A549 (cell line): ENCODE measurements at regions not wholly inside any gene's neighbourhood (a gene's known extent, or its start where the extent isn't known, plus 50 kb on each side); places are given as distances from the start of the nearest gene placed in this dataset.
A peak's percentile ranks its signal among the peaks of the same experiment; 100 is the strongest.

ENCODE experiments used
- ATAC-seq, 2 experiments: fragments of 200-7000 bp in 1 of 2; fragments of >200 bp in 1 of 2; cut with Nextera tagmentation in 1 of 2; cut with Tn5 transposase in 1 of 2; 3 replicates each; pipeline versions ENCODE4 v1.8.0 to v1.9.1; 2018 to 2020; ENCODE audit warnings: mild to moderate bottlenecking in 1 of 2, moderate library complexity in 1 of 2
- CTCF ChIA-PET: fragments of 300-600 bp; sonication (Branson Sonifier 250); formaldehyde crosslinking; extraction: SDS; loops from one replicate; lab custom pipeline; 2021; ENCODE audit warnings: antibody characterized with exemption, inconsistent platforms; lab: Yijun Ruan, JAX
- POLR2A ChIA-PET: fragments of 350-600 bp; formaldehyde crosslinking; extraction: SDS; loops from one replicate; lab custom pipeline; 2021; ENCODE audit warnings: antibody characterized with exemption, inconsistent platforms; lab: Yijun Ruan, JAX
- DNase-seq, 2 experiments: peaks; one replicate each; pipeline versions ENCODE4 v3.0.0 to v3.0.0-alpha.2; 2011 to 2016; ENCODE audit warnings: low read depth in 1 of 2, low spot score in 1 of 2
- FAIRE-seq: peaks from 2 replicates; lab custom pipeline; 2011; peaks lifted over from hg19 to GRCh38; lab: Jason Lieb, UNC
- H3K27ac ChIP-seq, 2 experiments: fragments of >200 bp; sonication (Bioruptor Twin); formaldehyde crosslinking; 3 replicates each; pipeline ENCODE4 v1.5.1; 2016 to 2017
- H3K4me1 ChIP-seq: fragments of >200 bp; sonication (Bioruptor Twin); formaldehyde crosslinking; 3 replicates; pipeline ENCODE4 v1.6.1; 2016
- H3K4me2 ChIP-seq: fragments of >200 bp; sonication (Bioruptor Twin); formaldehyde crosslinking; 3 replicates; pipeline ENCODE4 v1.6.1; 2016
- H3K4me3 ChIP-seq: fragments of >200 bp; sonication (Bioruptor Twin); formaldehyde crosslinking; 3 replicates; pipeline ENCODE4 v1.5.1; 2016
- H3K9me3 ChIP-seq: fragments of >200 bp; sonication (Bioruptor Twin); formaldehyde crosslinking; 3 replicates; pipeline ENCODE4 v1.6.1; 2016
- BCL3 ChIP-seq: fragments of >200 bp; sonication (Bioruptor Twin); formaldehyde crosslinking; IDR thresholded peaks from 3 replicates; pipeline ENCODE4 v1.6.1; 2016
- BHLHE40 ChIP-seq: IDR thresholded peaks from 2 replicates; pipeline ENCODE4 v1.6.1; 2012; ENCODE audit warnings: low read depth, low read length, inconsistent platforms
- EHF ChIP-seq: fragments of 250-450 bp; sonication (Bioruptor Pico); IDR thresholded peaks from 2 replicates; pipeline ENCODE4 v1.5.0; 2020; ENCODE audit warnings: mild to moderate bottlenecking
- EHMT2 ChIP-seq: fragments of 200-600 bp; sonication (generic); IDR thresholded peaks from 2 replicates; pipeline ENCODE4 v1.6.1; 2016; ENCODE audit warnings: antibody characterized with exemption, low read depth, mild to moderate bottlenecking, moderate library complexity
- EP300 ChIP-seq, 2 experiments: fragments of >200 bp; sonication (Bioruptor Twin); formaldehyde crosslinking; IDR thresholded peaks; 2 replicates in 1 of 2; 3 replicates in 1 of 2; pipeline ENCODE4 v1.6.1; 2016 to 2017
- FOSB ChIP-seq: fragments of 250-450 bp; sonication (Bioruptor Pico); IDR thresholded peaks from 2 replicates; pipeline ENCODE4 v1.5.0; 2020; ENCODE audit warnings: mild to moderate bottlenecking, moderate library complexity
- FOSL2 ChIP-seq, 2 experiments: fragments of 450-650 bp in 1 of 2; fragments of >200 bp in 1 of 2; sonication (Bioruptor Twin) in 1 of 2; formaldehyde crosslinking; IDR thresholded peaks; 2 replicates each; pipeline versions ENCODE4 v1.5.0 to v1.6.1; 2016 to 2020; ENCODE audit warnings: mild to moderate bottlenecking in 1 of 2, moderate library complexity in 1 of 2
- FOXS1 ChIP-seq: fragments of 250-450 bp; sonication (Bioruptor Pico); IDR thresholded peaks from 2 replicates; pipeline ENCODE4 v1.5.0; 2020; ENCODE audit warnings: mild to moderate bottlenecking, moderate library complexity
- GATA3 ChIP-seq: IDR thresholded peaks from 2 replicates; pipeline ENCODE4 v1.6.1; 2012; ENCODE audit warnings: borderline replicate concordance
- HEYL ChIP-seq: fragments of 250-450 bp; sonication (Bioruptor Pico); IDR thresholded peaks from 2 replicates; pipeline ENCODE4 v1.8.0; 2021; ENCODE audit warnings: mild to moderate bottlenecking, moderate library complexity
- HOXA7 ChIP-seq: fragments of 250-450 bp; sonication (Bioruptor Pico); IDR thresholded peaks from 2 replicates; pipeline ENCODE4 v1.5.0; 2020; ENCODE audit warnings: mild to moderate bottlenecking, moderate library complexity
- HOXB13 ChIP-seq: fragments of 250-450 bp; sonication (Bioruptor Pico); IDR thresholded peaks from 2 replicates; pipeline ENCODE4 v1.5.0; 2020; ENCODE audit warnings: low read depth, mild to moderate bottlenecking, moderate library complexity
- HOXB5 ChIP-seq: fragments of 250-450 bp; sonication (Bioruptor Pico); IDR thresholded peaks from 2 replicates; pipeline ENCODE4 v1.5.0; 2020; ENCODE audit warnings: mild to moderate bottlenecking, moderate library complexity
- JUN ChIP-seq, 2 experiments: fragments of >200 bp; sonication (Bioruptor Twin); formaldehyde crosslinking; IDR thresholded peaks; 2 replicates in 1 of 2; 3 replicates in 1 of 2; pipeline ENCODE4 v1.6.1; 2016 to 2017
- JUNB ChIP-seq: fragments of >200 bp; sonication (Bioruptor Twin); formaldehyde crosslinking; IDR thresholded peaks from 2 replicates; pipeline ENCODE4 v1.6.1; 2016
- KDM1A ChIP-seq: fragments of 200-600 bp; sonication (generic); IDR thresholded peaks from 2 replicates; pipeline ENCODE4 v1.6.1; 2016; ENCODE audit warnings: low read depth, mild to moderate bottlenecking
- MAX ChIP-seq: IDR thresholded peaks from 2 replicates; pipeline ENCODE4 v1.6.1; 2012
- MAZ ChIP-seq: fragments of 150-350 bp; IDR thresholded peaks from 2 replicates; pipeline ENCODE4 v1.6.1; 2014; ENCODE audit warnings: antibody characterized with exemption, low read depth, low read length, borderline replicate concordance
- NPAS2 ChIP-seq: fragments of 250-450 bp; sonication (Bioruptor Pico); IDR thresholded peaks from 2 replicates; pipeline ENCODE4 v1.8.0; 2022; ENCODE audit warnings: mild to moderate bottlenecking, moderate library complexity, borderline replicate concordance
- NR3C1 ChIP-seq: fragments of >200 bp; sonication (Bioruptor Twin); formaldehyde crosslinking; IDR thresholded peaks from 3 replicates; pipeline ENCODE4 v1.6.1; 2017
- PBX3 ChIP-seq: IDR thresholded peaks from 2 replicates; pipeline ENCODE4 v1.6.1; 2012
- POLR2A ChIP-seq: IDR thresholded peaks from 2 replicates; pipeline ENCODE4 v1.6.1; 2012; ENCODE audit warnings: mild to moderate bottlenecking, low read length
- POLR2AphosphoS2 ChIP-seq: conservative IDR thresholded peaks from 2 replicates; pipeline ENCODE4 v1.6.1; 2012; ENCODE audit warnings: low read length, improper control_type of control experiment, inconsistent platforms
- RAD21 ChIP-seq, 2 experiments: fragments of >200 bp in 1 of 2; sonication (Bioruptor Twin) in 1 of 2; formaldehyde crosslinking in 1 of 2; IDR thresholded peaks in 1 of 2; conservative IDR thresholded peaks in 1 of 2; 2 replicates in 1 of 2; 3 replicates in 1 of 2; pipeline ENCODE4 v1.6.1; 2012 to 2018; ENCODE audit warnings: inconsistent platforms in 1 of 2
- SMC3 ChIP-seq: fragments of >200 bp; sonication (Bioruptor Twin); formaldehyde crosslinking; IDR thresholded peaks from 3 replicates; pipeline ENCODE4 v1.6.1; 2018; ENCODE audit warnings: inconsistent platforms
- SREBF2 ChIP-seq: fragments of 450-650 bp; IDR thresholded peaks from 2 replicates; pipeline ENCODE4 v1.6.1; 2014; ENCODE audit warnings: mild to moderate bottlenecking, moderate library complexity
- TFCP2L1 ChIP-seq: fragments of 250-450 bp; sonication (Bioruptor Pico); IDR thresholded peaks from 2 replicates; pipeline ENCODE4 v1.5.0; 2021; ENCODE audit warnings: mild to moderate bottlenecking
- TP53 ChIP-seq: fragments of 250-450 bp; sonication (Bioruptor Pico); IDR thresholded peaks from 2 replicates; pipeline ENCODE4 v1.5.0; 2021; ENCODE audit warnings: mild to moderate bottlenecking, moderate library complexity
- ZNF302 ChIP-seq: fragments of 250-450 bp; sonication (Bioruptor Pico); IDR thresholded peaks from 2 replicates; pipeline ENCODE4 v1.9.0; 2021; ENCODE audit warnings: inconsistent platforms, mild to moderate bottlenecking, moderate library complexity
- ZSCAN20 ChIP-seq: fragments of 250-450 bp; sonication (Bioruptor Pico); IDR thresholded peaks from 2 replicates; pipeline ENCODE4 v1.8.0; 2022; ENCODE audit warnings: mild to moderate bottlenecking, moderate library complexity
- WGBS: methylation state at CpG from one replicate; pipeline ENCODE4 v1.1.6; 2017; ENCODE audit errors: missing lambda C conversion rate; 5-methylcytosine and 5-hydroxymethylcytosine counted together
- TF ChIP-seq, protein P1 (sequence below): fragments of >200 bp; sonication (Bioruptor Twin); formaldehyde crosslinking; IDR thresholded peaks from 3 replicates; pipeline ENCODE4 v1.5.1; 2016
- TF ChIP-seq, protein P2 (sequence below): IDR thresholded peaks from 2 replicates; pipeline ENCODE4 v1.6.1; 2012; ENCODE audit warnings: low read depth, borderline replicate concordance
- TF ChIP-seq, protein P3 (sequence below): fragments of 250-450 bp; sonication (Bioruptor Pico); IDR thresholded peaks from 2 replicates; pipeline ENCODE4 v1.5.0; 2020; ENCODE audit warnings: low read depth, mild to moderate bottlenecking, moderate library complexity
- TF ChIP-seq, protein P4 (sequence below): fragments of 150-350 bp; IDR thresholded peaks from 2 replicates; pipeline ENCODE4 v1.6.1; 2014; ENCODE audit warnings: low read depth, mild to moderate bottlenecking, low read length

- DNase-seq (peak; percentile 89 to 96), ATAC-seq (peak; percentile 90 to 95), FAIRE-seq (peak; percentile 23)
- peak overlapping the region; percentile 12; the same call in 1 of the 3 replicates for H3K4me3 ChIP-seq
- peak overlapping the region; percentile 80 for H3K4me2 ChIP-seq
- ChIA-PET POLR2A (interaction anchor here (0.5 to 5.0 kb wide), 13 partner anchors 8 to 201 kb away, joined by 3 to 72 read pairs (median 8); partner anchors contain the start of gene ABCA1), CTCF (interaction anchor here (0.7 to 3.0 kb wide), 18 partner anchors 10 to 351 kb away, joined by 3 to 13 read pairs (median 4); partner anchors contain the start of gene ABCA1)
- peaks cover 41% of the 10 kb centered on the region for H3K4me1 ChIP-seq
- peak overlapping the region; percentile 88 to 93 for H3K27ac ChIP-seq
- 26% methylated on average over 9 of the region's 12 CpGs for WGBS
- peaks cover 13% of the 10 kb centered on the region for H3K9me3 ChIP-seq
- TF ChIP-seq HOXB13 (CRISPR knock-in tag) (peak; percentile 99), JUN (IDR thresholded peaks at IDR 0.05) (peak; percentile 81 to 86; a peak in 4 of 5 replicates), NPAS2 (peak; percentile 83), POLR2A (no peak), MAZ (no peak), TP53 (CRISPR knock-in tag) (peak; percentile 97), PBX3 (peak; percentile 88), EHF (CRISPR knock-in tag) (peak; percentile 99), HOXB5 (CRISPR knock-in tag) (peak; percentile 99), NR3C1 (no peak), HOXA7 (CRISPR knock-in tag) (peak; percentile 96), SMC3 (peak; percentile 66), BHLHE40 (peak; percentile 43; the same call in 1 of the 2 replicates), KDM1A (no peak), BCL3 (peak; percentile 89), ZNF302 (CRISPR knock-in tag) (peak; percentile 98), RAD21 (conservative IDR thresholded peaks at IDR 0.05 in 1 of 2, IDR thresholded peaks at IDR 0.05 in 1 of 2) (peak in 1 of 2 experiments; percentile 66; a peak in 3 of 5 replicates), MAX (peak; percentile 93), ZSCAN20 (peak; percentile 97), JUNB (peak; percentile 82), GATA3 (peak; percentile 83), FOXS1 (CRISPR knock-in tag) (peak; percentile 97), FOSL2 (IDR thresholded peaks at IDR 0.05) (peak; percentile 38; the same call in 1 of the 2 replicates), FOSL2 (CRISPR knock-in tag; IDR thresholded peaks at IDR 0.05) (peak; percentile 71), SREBF2 (no peak), POLR2AphosphoS2 (no peak), HEYL (peak; percentile 99), EP300 (IDR thresholded peaks at IDR 0.05) (peak; percentile 81 to 87; a peak in 4 of 5 replicates), EHMT2 (no peak), FOSB (peak; percentile 93), TFCP2L1 (CRISPR knock-in tag) (peak; percentile 87; the same call in 1 of the 2 replicates)
- TF ChIP-seq, protein P1, sequence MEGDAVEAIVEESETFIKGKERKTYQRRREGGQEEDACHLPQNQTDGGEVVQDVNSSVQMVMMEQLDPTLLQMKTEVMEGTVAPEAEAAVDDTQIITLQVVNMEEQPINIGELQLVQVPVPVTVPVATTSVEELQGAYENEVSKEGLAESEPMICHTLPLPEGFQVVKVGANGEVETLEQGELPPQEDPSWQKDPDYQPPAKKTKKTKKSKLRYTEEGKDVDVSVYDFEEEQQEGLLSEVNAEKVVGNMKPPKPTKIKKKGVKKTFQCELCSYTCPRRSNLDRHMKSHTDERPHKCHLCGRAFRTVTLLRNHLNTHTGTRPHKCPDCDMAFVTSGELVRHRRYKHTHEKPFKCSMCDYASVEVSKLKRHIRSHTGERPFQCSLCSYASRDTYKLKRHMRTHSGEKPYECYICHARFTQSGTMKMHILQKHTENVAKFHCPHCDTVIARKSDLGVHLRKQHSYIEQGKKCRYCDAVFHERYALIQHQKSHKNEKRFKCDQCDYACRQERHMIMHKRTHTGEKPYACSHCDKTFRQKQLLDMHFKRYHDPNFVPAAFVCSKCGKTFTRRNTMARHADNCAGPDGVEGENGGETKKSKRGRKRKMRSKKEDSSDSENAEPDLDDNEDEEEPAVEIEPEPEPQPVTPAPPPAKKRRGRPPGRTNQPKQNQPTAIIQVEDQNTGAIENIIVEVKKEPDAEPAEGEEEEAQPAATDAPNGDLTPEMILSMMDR = no peak
- TF ChIP-seq, protein P2, sequence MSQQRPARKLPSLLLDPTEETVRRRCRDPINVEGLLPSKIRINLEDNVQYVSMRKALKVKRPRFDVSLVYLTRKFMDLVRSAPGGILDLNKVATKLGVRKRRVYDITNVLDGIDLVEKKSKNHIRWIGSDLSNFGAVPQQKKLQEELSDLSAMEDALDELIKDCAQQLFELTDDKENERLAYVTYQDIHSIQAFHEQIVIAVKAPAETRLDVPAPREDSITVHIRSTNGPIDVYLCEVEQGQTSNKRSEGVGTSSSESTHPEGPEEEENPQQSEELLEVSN = peak; percentile 88
- TF ChIP-seq, protein P3, sequence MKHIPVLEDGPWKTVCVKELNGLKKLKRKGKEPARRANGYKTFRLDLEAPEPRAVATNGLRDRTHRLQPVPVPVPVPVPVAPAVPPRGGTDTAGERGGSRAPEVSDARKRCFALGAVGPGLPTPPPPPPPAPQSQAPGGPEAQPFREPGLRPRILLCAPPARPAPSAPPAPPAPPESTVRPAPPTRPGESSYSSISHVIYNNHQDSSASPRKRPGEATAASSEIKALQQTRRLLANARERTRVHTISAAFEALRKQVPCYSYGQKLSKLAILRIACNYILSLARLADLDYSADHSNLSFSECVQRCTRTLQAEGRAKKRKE = peak; percentile 99
- TF ChIP-seq, protein P4, sequence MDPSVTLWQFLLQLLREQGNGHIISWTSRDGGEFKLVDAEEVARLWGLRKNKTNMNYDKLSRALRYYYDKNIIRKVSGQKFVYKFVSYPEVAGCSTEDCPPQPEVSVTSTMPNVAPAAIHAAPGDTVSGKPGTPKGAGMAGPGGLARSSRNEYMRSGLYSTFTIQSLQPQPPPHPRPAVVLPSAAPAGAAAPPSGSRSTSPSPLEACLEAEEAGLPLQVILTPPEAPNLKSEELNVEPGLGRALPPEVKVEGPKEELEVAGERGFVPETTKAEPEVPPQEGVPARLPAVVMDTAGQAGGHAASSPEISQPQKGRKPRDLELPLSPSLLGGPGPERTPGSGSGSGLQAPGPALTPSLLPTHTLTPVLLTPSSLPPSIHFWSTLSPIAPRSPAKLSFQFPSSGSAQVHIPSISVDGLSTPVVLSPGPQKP = no peak
Measured at GRCh38 chr9:105064248-105065097, 136.5 kb upstream of the ABCA1 start.
